A549 (cell line): ENCODE measurements at regions not wholly inside any gene's neighbourhood (a gene's known extent, or its start where the extent isn't known, plus 50 kb on each side); places are given as distances from the start of the nearest gene placed in this dataset.

Source experiments
- ATAC-seq, 2 experiments: fragments of 200-7000 bp in 1 of 2; fragments of >200 bp in 1 of 2; cut with Nextera tagmentation in 1 of 2; cut with Tn5 transposase in 1 of 2; 3 replicates each; pipeline versions ENCODE4 v1.8.0 to v1.9.1; 2018 to 2020; ENCODE audit warnings: mild to moderate bottlenecking in 1 of 2, moderate library complexity in 1 of 2
- CTCF ChIA-PET: fragments of 300-600 bp; sonication (Branson Sonifier 250); formaldehyde crosslinking; extraction: SDS; loops from one replicate; lab custom pipeline; 2021; ENCODE audit warnings: antibody characterized with exemption, inconsistent platforms; lab: Yijun Ruan, JAX
- POLR2A ChIA-PET: fragments of 350-600 bp; formaldehyde crosslinking; extraction: SDS; loops from one replicate; lab custom pipeline; 2021; ENCODE audit warnings: antibody characterized with exemption, inconsistent platforms; lab: Yijun Ruan, JAX
- DNase-seq, 2 experiments: peaks; one replicate each; pipeline versions ENCODE4 v3.0.0 to v3.0.0-alpha.2; 2011 to 2016; ENCODE audit warnings: low read depth in 1 of 2, low spot score in 1 of 2
- FAIRE-seq: peaks from 2 replicates; lab custom pipeline; 2011; peaks lifted over from hg19 to GRCh38; lab: Jason Lieb, UNC
- H3K27ac ChIP-seq, 2 experiments: fragments of >200 bp; sonication (Bioruptor Twin); formaldehyde crosslinking; 3 replicates each; pipeline ENCODE4 v1.5.1; 2016 to 2017
- H3K4me1 ChIP-seq: fragments of >200 bp; sonication (Bioruptor Twin); formaldehyde crosslinking; 3 replicates; pipeline ENCODE4 v1.6.1; 2016
- H3K4me2 ChIP-seq: fragments of >200 bp; sonication (Bioruptor Twin); formaldehyde crosslinking; 3 replicates; pipeline ENCODE4 v1.6.1; 2016
- H3K4me3 ChIP-seq: fragments of >200 bp; sonication (Bioruptor Twin); formaldehyde crosslinking; 3 replicates; pipeline ENCODE4 v1.5.1; 2016
- H3K9me3 ChIP-seq: fragments of >200 bp; sonication (Bioruptor Twin); formaldehyde crosslinking; 3 replicates; pipeline ENCODE4 v1.6.1; 2016
- ATOH8 ChIP-seq: fragments of 250-450 bp; sonication (Bioruptor Pico); IDR thresholded peaks from 2 replicates; pipeline ENCODE4 v1.5.0; 2020; ENCODE audit warnings: low read depth, mild to moderate bottlenecking, moderate library complexity
- BHLHE40 ChIP-seq: IDR thresholded peaks from 2 replicates; pipeline ENCODE4 v1.6.1; 2012; ENCODE audit warnings: low read depth, low read length, inconsistent platforms
- CEBPB ChIP-seq, 2 experiments: fragments of >200 bp in 1 of 2; sonication (Bioruptor Twin) in 1 of 2; formaldehyde crosslinking in 1 of 2; IDR thresholded peaks; 2 replicates each; pipeline ENCODE4 v1.6.1; 2012 to 2016
- CHD4 ChIP-seq: fragments of 200-600 bp; sonication (generic); IDR thresholded peaks from 2 replicates; pipeline ENCODE4 v1.6.1; 2016; ENCODE audit warnings: antibody characterized with exemption, mild to moderate bottlenecking, borderline replicate concordance
- E2F6 ChIP-seq: IDR thresholded peaks from 2 replicates; pipeline ENCODE4 v1.6.1; 2012; ENCODE audit warnings: low read depth, borderline replicate concordance
- EHMT2 ChIP-seq: fragments of 200-600 bp; sonication (generic); IDR thresholded peaks from 2 replicates; pipeline ENCODE4 v1.6.1; 2016; ENCODE audit warnings: antibody characterized with exemption, low read depth, mild to moderate bottlenecking, moderate library complexity
- FOSB ChIP-seq: fragments of 250-450 bp; sonication (Bioruptor Pico); IDR thresholded peaks from 2 replicates; pipeline ENCODE4 v1.5.0; 2020; ENCODE audit warnings: mild to moderate bottlenecking, moderate library complexity
- FOSL2 ChIP-seq, 2 experiments: fragments of 450-650 bp in 1 of 2; fragments of >200 bp in 1 of 2; sonication (Bioruptor Twin) in 1 of 2; formaldehyde crosslinking; IDR thresholded peaks; 2 replicates each; pipeline versions ENCODE4 v1.5.0 to v1.6.1; 2016 to 2020; ENCODE audit warnings: mild to moderate bottlenecking in 1 of 2, moderate library complexity in 1 of 2
- FOXS1 ChIP-seq: fragments of 250-450 bp; sonication (Bioruptor Pico); IDR thresholded peaks from 2 replicates; pipeline ENCODE4 v1.5.0; 2020; ENCODE audit warnings: mild to moderate bottlenecking, moderate library complexity
- GATA3 ChIP-seq: IDR thresholded peaks from 2 replicates; pipeline ENCODE4 v1.6.1; 2012; ENCODE audit warnings: borderline replicate concordance
- HMGXB4 ChIP-seq: fragments of 250-450 bp; sonication (Bioruptor Pico); IDR thresholded peaks from 2 replicates; pipeline ENCODE4 v1.5.0; 2021; ENCODE audit warnings: mild to moderate bottlenecking, moderate library complexity, borderline replicate concordance
- HOXA7 ChIP-seq: fragments of 250-450 bp; sonication (Bioruptor Pico); IDR thresholded peaks from 2 replicates; pipeline ENCODE4 v1.5.0; 2020; ENCODE audit warnings: mild to moderate bottlenecking, moderate library complexity
- HOXB13 ChIP-seq: fragments of 250-450 bp; sonication (Bioruptor Pico); IDR thresholded peaks from 2 replicates; pipeline ENCODE4 v1.5.0; 2020; ENCODE audit warnings: low read depth, mild to moderate bottlenecking, moderate library complexity
- HOXB5 ChIP-seq: fragments of 250-450 bp; sonication (Bioruptor Pico); IDR thresholded peaks from 2 replicates; pipeline ENCODE4 v1.5.0; 2020; ENCODE audit warnings: mild to moderate bottlenecking, moderate library complexity
- JUNB ChIP-seq: fragments of >200 bp; sonication (Bioruptor Twin); formaldehyde crosslinking; IDR thresholded peaks from 2 replicates; pipeline ENCODE4 v1.6.1; 2016
- KDM5A ChIP-seq: fragments of 200-600 bp; sonication (generic); IDR thresholded peaks from 2 replicates; pipeline ENCODE4 v1.6.1; 2016; ENCODE audit warnings: antibody characterized with exemption, mild to moderate bottlenecking
- MAX ChIP-seq: IDR thresholded peaks from 2 replicates; pipeline ENCODE4 v1.6.1; 2012
- MYC ChIP-seq: IDR thresholded peaks from 2 replicates; pipeline ENCODE4 v1.6.1; 2012; ENCODE audit warnings: mild to moderate bottlenecking, inconsistent platforms, low read length, improper control_type of control experiment, borderline replicate concordance
- PHF8 ChIP-seq: fragments of 200-600 bp; sonication (generic); IDR thresholded peaks from 2 replicates; pipeline ENCODE4 v1.6.1; 2016; ENCODE audit warnings: low read depth, mild to moderate bottlenecking, antibody characterized with exemption, moderate library complexity, borderline replicate concordance
- POLR2A ChIP-seq: IDR thresholded peaks from 2 replicates; pipeline ENCODE4 v1.6.1; 2012; ENCODE audit warnings: mild to moderate bottlenecking, low read length
- RCOR1 ChIP-seq: fragments of 150-350 bp; IDR thresholded peaks from 2 replicates; pipeline ENCODE4 v1.6.1; 2014; ENCODE audit warnings: antibody characterized with exemption, low read length, low read depth
- SREBF2 ChIP-seq: fragments of 450-650 bp; IDR thresholded peaks from 2 replicates; pipeline ENCODE4 v1.6.1; 2014; ENCODE audit warnings: mild to moderate bottlenecking, moderate library complexity
- TP53 ChIP-seq: fragments of 250-450 bp; sonication (Bioruptor Pico); IDR thresholded peaks from 2 replicates; pipeline ENCODE4 v1.5.0; 2021; ENCODE audit warnings: mild to moderate bottlenecking, moderate library complexity
- ZFP36 ChIP-seq: fragments of 450-650 bp; IDR thresholded peaks from 2 replicates; pipeline ENCODE4 v1.6.1; 2014; ENCODE audit warnings: borderline replicate concordance; ENCODE audit not compliant: partially characterized antibody
- ZNF302 ChIP-seq: fragments of 250-450 bp; sonication (Bioruptor Pico); IDR thresholded peaks from 2 replicates; pipeline ENCODE4 v1.9.0; 2021; ENCODE audit warnings: inconsistent platforms, mild to moderate bottlenecking, moderate library complexity
- ZSCAN20 ChIP-seq: fragments of 250-450 bp; sonication (Bioruptor Pico); IDR thresholded peaks from 2 replicates; pipeline ENCODE4 v1.8.0; 2022; ENCODE audit warnings: mild to moderate bottlenecking, moderate library complexity
- WGBS: methylation state at CpG from one replicate; pipeline ENCODE4 v1.1.6; 2017; ENCODE audit errors: missing lambda C conversion rate; 5-methylcytosine and 5-hydroxymethylcytosine counted together
- TF ChIP-seq, protein P1 (sequence below): fragments of 200-600 bp; sonication (generic); IDR thresholded peaks from 2 replicates; pipeline ENCODE4 v1.6.1; 2016; ENCODE audit warnings: antibody characterized with exemption, mild to moderate bottlenecking, moderate library complexity

DNA sequence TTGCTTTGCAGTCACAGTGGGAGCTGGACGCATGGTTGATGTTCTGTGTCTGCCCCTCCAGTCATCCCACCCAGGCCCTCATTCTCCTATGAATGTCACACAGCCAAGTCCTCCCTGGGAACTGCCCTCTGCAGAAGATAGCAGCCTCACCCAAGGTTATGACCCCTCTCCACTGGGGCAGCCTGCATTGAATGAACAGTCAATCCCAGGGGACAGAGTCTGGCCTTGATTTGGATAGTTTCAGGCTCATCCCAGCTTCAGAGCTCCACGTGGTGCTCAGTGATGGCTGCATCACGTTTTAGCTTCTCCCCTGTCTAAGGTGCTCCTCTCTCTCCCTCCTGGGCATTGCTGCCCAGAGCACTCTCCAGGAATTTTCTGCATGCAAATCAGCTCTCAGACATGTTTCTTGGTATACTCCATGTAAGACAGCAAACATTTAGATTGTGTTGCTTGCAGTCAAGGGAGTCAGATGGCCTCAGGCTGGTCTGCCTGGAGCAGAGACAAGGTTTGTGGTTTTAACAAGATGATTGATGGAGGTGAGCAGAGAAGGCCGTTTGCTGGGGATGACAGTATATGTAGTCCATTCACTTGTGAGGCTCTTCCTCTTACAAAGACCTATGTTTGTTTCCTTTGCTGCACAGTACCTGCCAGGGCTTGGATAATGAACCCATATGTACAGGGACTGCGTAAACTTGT, 56.1 kb upstream of the MSX1 start:
- H3K4me3 ChIP-seq, result no peak overlapping the region
- no peak overlapping the region for H3K27ac ChIP-seq
- no peaks in the 10 kb centered on the region for H3K4me1 ChIP-seq
- TF ChIP-seq MYC (no peak), FOXS1 (no peak), PHF8 (no peak), RCOR1 (no peak), HOXB13 (CRISPR knock-in tag) (no peak), SREBF2 (no peak), EHMT2 (no peak), JUNB (no peak), CEBPB (IDR thresholded peaks at IDR 0.05) (no peak), HMGXB4 (CRISPR knock-in tag) (no peak), ZSCAN20 (CRISPR knock-in tag) (no peak), ATOH8 (no peak), HOXA7 (CRISPR knock-in tag) (no peak), ZFP36 (no peak), ZNF302 (CRISPR knock-in tag) (no peak)
- TF ChIP-seq, protein P1, sequence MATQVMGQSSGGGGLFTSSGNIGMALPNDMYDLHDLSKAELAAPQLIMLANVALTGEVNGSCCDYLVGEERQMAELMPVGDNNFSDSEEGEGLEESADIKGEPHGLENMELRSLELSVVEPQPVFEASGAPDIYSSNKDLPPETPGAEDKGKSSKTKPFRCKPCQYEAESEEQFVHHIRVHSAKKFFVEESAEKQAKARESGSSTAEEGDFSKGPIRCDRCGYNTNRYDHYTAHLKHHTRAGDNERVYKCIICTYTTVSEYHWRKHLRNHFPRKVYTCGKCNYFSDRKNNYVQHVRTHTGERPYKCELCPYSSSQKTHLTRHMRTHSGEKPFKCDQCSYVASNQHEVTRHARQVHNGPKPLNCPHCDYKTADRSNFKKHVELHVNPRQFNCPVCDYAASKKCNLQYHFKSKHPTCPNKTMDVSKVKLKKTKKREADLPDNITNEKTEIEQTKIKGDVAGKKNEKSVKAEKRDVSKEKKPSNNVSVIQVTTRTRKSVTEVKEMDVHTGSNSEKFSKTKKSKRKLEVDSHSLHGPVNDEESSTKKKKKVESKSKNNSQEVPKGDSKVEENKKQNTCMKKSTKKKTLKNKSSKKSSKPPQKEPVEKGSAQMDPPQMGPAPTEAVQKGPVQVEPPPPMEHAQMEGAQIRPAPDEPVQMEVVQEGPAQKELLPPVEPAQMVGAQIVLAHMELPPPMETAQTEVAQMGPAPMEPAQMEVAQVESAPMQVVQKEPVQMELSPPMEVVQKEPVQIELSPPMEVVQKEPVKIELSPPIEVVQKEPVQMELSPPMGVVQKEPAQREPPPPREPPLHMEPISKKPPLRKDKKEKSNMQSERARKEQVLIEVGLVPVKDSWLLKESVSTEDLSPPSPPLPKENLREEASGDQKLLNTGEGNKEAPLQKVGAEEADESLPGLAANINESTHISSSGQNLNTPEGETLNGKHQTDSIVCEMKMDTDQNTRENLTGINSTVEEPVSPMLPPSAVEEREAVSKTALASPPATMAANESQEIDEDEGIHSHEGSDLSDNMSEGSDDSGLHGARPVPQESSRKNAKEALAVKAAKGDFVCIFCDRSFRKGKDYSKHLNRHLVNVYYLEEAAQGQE, result no peak
- ATAC-seq, result no peak
- WGBS, result 21% methylated on average over 3 of the region's 5 CpGs
- 0 out of 3 replicates have a peak, but pooled peaks cover 4% of the 10 kb centered on the region for H3K9me3 ChIP-seq
- DNase-seq, result no peak
- CTCF ChIA-PET, result no interaction called here
- POLR2A ChIA-PET, result no interaction called here
- no peak overlapping the region for H3K4me2 ChIP-seq
- FAIRE-seq, result no peak

DNA sequence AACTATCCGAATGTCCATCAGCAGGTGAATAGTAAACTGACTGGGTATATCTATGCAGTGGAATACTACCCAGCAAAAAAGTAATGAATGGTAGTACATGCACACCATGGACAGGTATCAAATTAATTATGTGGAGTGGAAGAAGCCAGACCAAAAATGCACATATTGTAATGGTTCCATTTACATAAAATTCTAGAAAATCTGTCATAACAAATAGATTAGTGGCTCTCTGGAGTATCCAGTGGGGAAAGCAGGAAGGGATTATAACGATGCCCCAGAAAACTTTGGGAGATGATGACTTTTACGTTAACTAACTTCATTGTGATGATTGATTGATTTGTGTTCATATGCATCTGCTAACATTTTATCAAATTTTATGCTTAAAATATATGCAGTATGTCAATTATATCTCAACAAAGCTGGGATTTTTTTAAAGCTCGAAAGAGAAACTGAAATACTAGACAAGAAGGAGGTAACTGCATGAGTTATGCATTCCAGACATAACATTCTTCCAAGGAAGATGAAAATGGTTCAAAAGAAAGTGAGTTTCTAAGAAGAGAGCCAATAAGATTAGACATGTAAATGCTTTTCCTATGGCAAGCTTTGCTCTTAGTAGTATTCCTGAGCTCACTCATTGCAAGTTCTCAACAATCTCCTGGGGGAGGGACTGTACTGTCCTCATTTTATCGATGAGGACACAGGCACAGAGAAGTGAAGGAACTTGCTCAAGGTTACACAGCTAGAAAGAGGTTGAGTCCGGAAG, 58.6 kb upstream of the MSX1 start:
- H3K27ac ChIP-seq, result no peak overlapping the region
- POLR2A ChIA-PET, result no interaction called here
- FAIRE-seq, result no peak
- H3K4me3 ChIP-seq, result no peak overlapping the region
- 0 out of 3 replicates have a peak, but pooled peaks cover 4% of the 10 kb centered on the region for H3K9me3 ChIP-seq
- H3K4me1 ChIP-seq, result no peaks in the 10 kb centered on the region
- 20% methylated on average over 6 of the region's 6 CpGs for WGBS
- TF ChIP-seq KDM5A (no peak), HOXB5 (CRISPR knock-in tag) (no peak), BHLHE40 (no peak), E2F6 (no peak), ATOH8 (no peak), TP53 (no peak), FOSL2 (IDR thresholded peaks at IDR 0.05) (no peak), FOSL2 (CRISPR knock-in tag; IDR thresholded peaks at IDR 0.05) (no peak), HOXB13 (CRISPR knock-in tag) (no peak), MAX (no peak), GATA3 (no peak), EHMT2 (no peak), MYC (no peak), POLR2A (no peak), FOSB (CRISPR knock-in tag) (no peak), HOXA7 (CRISPR knock-in tag) (no peak), CHD4 (no peak)
- TF ChIP-seq, all 56 proteins: peak for 0
- no peak overlapping the region for H3K4me2 ChIP-seq
- no peak for ATAC-seq
- DNase-seq, result no peak
- CTCF ChIA-PET, result no interaction called here
